Caco-2 (cell line): ENCODE measurements at regions not wholly inside any gene's neighbourhood (a gene's known extent, or its start where the extent isn't known, plus 50 kb on each side); places are given as distances from the start of the nearest gene placed in this dataset.

ENCODE experiments used
- BruUV-seq: library from RNA; stranded (reverse); fragments of 400-500 nt; replicated peaks from 2 replicates; lab custom pipeline; 2021; lab: Mats Ljungman, UMichigan
- CTCF ChIA-PET: fragments of 300-600 bp; sonication (Branson Sonifier 250); formaldehyde crosslinking; loops from one replicate; lab custom pipeline; 2022; ENCODE audit warnings: antibody characterized with exemption; lab: Charles Lee
- POLR2A ChIA-PET: fragments of 300-600 bp; sonication (Branson Sonifier 250); formaldehyde crosslinking; loops from one replicate; lab custom pipeline; 2022; ENCODE audit warnings: antibody characterized with exemption; lab: Charles Lee
- DNase-seq, 2 experiments: peaks; one replicate each; pipeline versions ENCODE4 v3.0.0 to v3.0.0-alpha.2; 2020 to 2022
- H3K27me3 ChIP-seq: replicated peaks from 2 replicates; pipeline ENCODE4 v1.6.0; 2011; ENCODE audit warnings: low read length; ENCODE audit not compliant: control insufficient read depth, insufficient read depth
- H3K36me3 ChIP-seq: 2 replicates; pipeline ENCODE4 v1.5.1; 2011; ENCODE audit warnings: low read length; ENCODE audit not compliant: control insufficient read depth, insufficient read depth
- H3K4me1 ChIP-seq: fragments of 250-450 bp; sonication (Bioruptor Pico); 2 replicates; pipeline ENCODE4 v1.5.1; 2020; ENCODE audit warnings: mild to moderate bottlenecking
- H3K4me3 ChIP-seq: 2 replicates; pipeline ENCODE4 v1.5.1; 2011; ENCODE audit warnings: low read depth, mild to moderate bottlenecking, control low read depth, low read length
- H3K9me3 ChIP-seq: fragments of 250-450 bp; sonication (Bioruptor Pico); 2 replicates; pipeline ENCODE4 v1.5.1; 2020; ENCODE audit warnings: mild to moderate bottlenecking, moderate library complexity
- H3K27ac Mint-ChIP-seq: one replicate; pipeline ENCODE4 v1.8.0; 2022; ENCODE audit warnings: mixed read lengths; ENCODE audit not compliant: unreplicated experiment
- H3K27me3 Mint-ChIP-seq: one replicate; pipeline ENCODE4 v1.8.0; 2022; ENCODE audit warnings: mixed read lengths; ENCODE audit not compliant: insufficient read depth, unreplicated experiment
- H3K36me3 Mint-ChIP-seq: one replicate; pipeline ENCODE4 v1.8.0; 2022; ENCODE audit warnings: mild to moderate bottlenecking, mixed read lengths; ENCODE audit not compliant: insufficient read depth, unreplicated experiment
- H3K4me1 Mint-ChIP-seq: one replicate; pipeline ENCODE4 v1.8.0; 2022; ENCODE audit warnings: low read depth, mixed read lengths; ENCODE audit not compliant: unreplicated experiment
- H3K4me3 Mint-ChIP-seq: one replicate; pipeline ENCODE4 v1.8.0; 2022; ENCODE audit warnings: mild to moderate bottlenecking, moderate library complexity, mixed read lengths; ENCODE audit not compliant: unreplicated experiment
- H3K9me3 Mint-ChIP-seq: one replicate; pipeline ENCODE4 v1.8.0; 2022; ENCODE audit warnings: mixed read lengths; ENCODE audit not compliant: unreplicated experiment
- intact Hi-C: fragments of 100-400 bp; cut with micrococcal nuclease; formaldehyde crosslinking; loops from one replicate; pipeline ENCODE4 v1.10.0; 2022; ENCODE audit not compliant: unreplicated experiment
- TF ChIP-seq, protein P1 (sequence below), 2 experiments: fragments of 200-600 bp in 1 of 2; IDR thresholded peaks; 1 replicate in 1 of 2; 2 replicates in 1 of 2; pipeline versions ENCODE4 v1.5.1 to v1.8.0; 2011 to 2022; ENCODE audit warnings: antibody characterized with exemption in 1 of 2, control low read depth in 1 of 2, inconsistent platforms in 1 of 2, low read depth in 1 of 2, low read length in 1 of 2, mild to moderate bottlenecking in 1 of 2, moderate library complexity in 1 of 2; ENCODE audit not compliant: insufficient read depth in 1 of 2, severe bottlenecking in 1 of 2, unreplicated experiment in 1 of 2

- POLR2A ChIA-PET = no interaction called here
- TF ChIP-seq, protein P1, sequence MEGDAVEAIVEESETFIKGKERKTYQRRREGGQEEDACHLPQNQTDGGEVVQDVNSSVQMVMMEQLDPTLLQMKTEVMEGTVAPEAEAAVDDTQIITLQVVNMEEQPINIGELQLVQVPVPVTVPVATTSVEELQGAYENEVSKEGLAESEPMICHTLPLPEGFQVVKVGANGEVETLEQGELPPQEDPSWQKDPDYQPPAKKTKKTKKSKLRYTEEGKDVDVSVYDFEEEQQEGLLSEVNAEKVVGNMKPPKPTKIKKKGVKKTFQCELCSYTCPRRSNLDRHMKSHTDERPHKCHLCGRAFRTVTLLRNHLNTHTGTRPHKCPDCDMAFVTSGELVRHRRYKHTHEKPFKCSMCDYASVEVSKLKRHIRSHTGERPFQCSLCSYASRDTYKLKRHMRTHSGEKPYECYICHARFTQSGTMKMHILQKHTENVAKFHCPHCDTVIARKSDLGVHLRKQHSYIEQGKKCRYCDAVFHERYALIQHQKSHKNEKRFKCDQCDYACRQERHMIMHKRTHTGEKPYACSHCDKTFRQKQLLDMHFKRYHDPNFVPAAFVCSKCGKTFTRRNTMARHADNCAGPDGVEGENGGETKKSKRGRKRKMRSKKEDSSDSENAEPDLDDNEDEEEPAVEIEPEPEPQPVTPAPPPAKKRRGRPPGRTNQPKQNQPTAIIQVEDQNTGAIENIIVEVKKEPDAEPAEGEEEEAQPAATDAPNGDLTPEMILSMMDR (IDR thresholded peaks at IDR 0.05; ENCODE audit: insufficient read depth in 1 of 2, low read depth in 1 of 2, low read length in 1 of 2, severe bottlenecking in 1 of 2, unreplicated experiment in 1 of 2) = no peak
- Histone ChIP-seq H3K4me1 (no peaks in the 10 kb centered on the region), H3K9me3 (0 out of 2 replicates have a peak, but pooled peaks cover 2% of the 10 kb centered on the region), H3K4me3 (no peak overlapping the region), H3K36me3 (no peaks in the 10 kb centered on the region), H3K27me3 (no peaks in the 10 kb centered on the region)
- Mint-ChIP-seq H3K36me3 (no peaks in the 10 kb centered on the region), H3K4me1 (peaks cover 12% of the 10 kb centered on the region), H3K27me3 (no peaks in the 10 kb centered on the region), H3K4me3 (no peak overlapping the region), H3K9me3 (peaks cover 4% of the 10 kb centered on the region), H3K27ac (no peak overlapping the region)
- BruUV-seq = no TSS peak
- DNase-seq = no peak
- CTCF ChIA-PET = no interaction called here
- intact Hi-C loops = no loop called here
These were observed 251.9 kb downstream of the TTC32 start for GRCh38 chr2:19649785-19650380.

GRCh38 chr2:19649142-19649541 is 252.6 kb downstream of the TTC32 start:
- no peaks in the 10 kb centered on the region for H3K27me3 ChIP-seq
- H3K4me3 ChIP-seq = no peak overlapping the region
- Mint-ChIP-seq H3K27me3 (no peaks in the 10 kb centered on the region), H3K36me3 (no peaks in the 10 kb centered on the region), H3K9me3 (peaks cover 11% of the 10 kb centered on the region), H3K27ac (no peak overlapping the region), H3K4me3 (no peak overlapping the region), H3K4me1 (peaks cover 12% of the 10 kb centered on the region)
- TF ChIP-seq, protein P1 (IDR thresholded peaks at IDR 0.05; ENCODE audit: insufficient read depth in 1 of 2, low read depth in 1 of 2, low read length in 1 of 2, severe bottlenecking in 1 of 2, unreplicated experiment in 1 of 2) = no peak
- BruUV-seq = no TSS peak
- ChIA-PET CTCF (no interaction called here), POLR2A (no interaction called here)
- no peaks in the 10 kb centered on the region for H3K36me3 ChIP-seq
- no peaks in the 10 kb centered on the region for H3K4me1 ChIP-seq
- intact Hi-C loops = no loop called here
- H3K9me3 ChIP-seq = 0 out of 2 replicates have a peak, but pooled peaks cover 4% of the 10 kb centered on the region
- DNase-seq = no peak

- intact Hi-C loops = no loop called here
These were observed 253.2 kb downstream of the TTC32 start for GRCh38 chr2:19648583-19648982.

More at GRCh38 chr2:19648583-19648982, 253.2 kb downstream of the TTC32 start:
- no peaks in the 10 kb centered on the region for H3K36me3 Mint-ChIP-seq
- Histone ChIP-seq H3K27me3 (no peaks in the 10 kb centered on the region), H3K4me1 (no peaks in the 10 kb centered on the region), H3K36me3 (no peaks in the 10 kb centered on the region), H3K9me3 (0 out of 2 replicates have a peak, but pooled peaks cover 4% of the 10 kb centered on the region), H3K4me3 (no peak overlapping the region)
- TF ChIP-seq, protein P1 (IDR thresholded peaks at IDR 0.05; ENCODE audit: insufficient read depth in 1 of 2, low read depth in 1 of 2, low read length in 1 of 2, severe bottlenecking in 1 of 2, unreplicated experiment in 1 of 2) = no peak
- peaks cover 14% of the 10 kb centered on the region for H3K9me3 Mint-ChIP-seq
- H3K27me3 Mint-ChIP-seq = no peaks in the 10 kb centered on the region
- H3K27ac Mint-ChIP-seq = no peak overlapping the region
- peaks cover 12% of the 10 kb centered on the region for H3K4me1 Mint-ChIP-seq
- BruUV-seq = no TSS peak
- no peak overlapping the region for H3K4me3 Mint-ChIP-seq
- no peak for DNase-seq
- ChIA-PET POLR2A (no interaction called here), CTCF (no interaction called here)
